ENCODE measurements at regions not wholly inside any gene's neighbourhood (a gene's known extent, or its start where the extent isn't known, plus 50 kb on each side); places are given as distances from the start of the nearest gene placed in this dataset.

DNA sequence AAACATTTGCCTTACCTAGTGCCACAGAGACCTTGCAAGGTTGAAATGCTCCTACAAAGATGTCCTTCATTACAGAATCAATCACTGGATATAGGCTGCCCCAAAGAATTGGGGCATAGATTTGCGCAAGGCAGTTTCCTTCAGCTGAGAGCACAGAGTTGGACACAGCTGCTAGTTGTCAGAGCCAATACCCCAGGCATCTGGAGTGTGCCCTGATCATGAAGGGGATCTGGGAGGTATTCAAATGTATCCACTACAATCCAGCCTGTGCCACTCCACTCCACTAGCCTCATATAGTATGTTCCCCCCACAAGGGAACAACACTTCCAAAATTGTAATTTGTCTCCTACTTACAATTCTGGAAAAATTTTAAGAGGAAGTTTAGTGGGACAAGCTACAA is 62.3 kb upstream of the ITPRID2 start:
- TF ChIP-seq, protein P1, sequence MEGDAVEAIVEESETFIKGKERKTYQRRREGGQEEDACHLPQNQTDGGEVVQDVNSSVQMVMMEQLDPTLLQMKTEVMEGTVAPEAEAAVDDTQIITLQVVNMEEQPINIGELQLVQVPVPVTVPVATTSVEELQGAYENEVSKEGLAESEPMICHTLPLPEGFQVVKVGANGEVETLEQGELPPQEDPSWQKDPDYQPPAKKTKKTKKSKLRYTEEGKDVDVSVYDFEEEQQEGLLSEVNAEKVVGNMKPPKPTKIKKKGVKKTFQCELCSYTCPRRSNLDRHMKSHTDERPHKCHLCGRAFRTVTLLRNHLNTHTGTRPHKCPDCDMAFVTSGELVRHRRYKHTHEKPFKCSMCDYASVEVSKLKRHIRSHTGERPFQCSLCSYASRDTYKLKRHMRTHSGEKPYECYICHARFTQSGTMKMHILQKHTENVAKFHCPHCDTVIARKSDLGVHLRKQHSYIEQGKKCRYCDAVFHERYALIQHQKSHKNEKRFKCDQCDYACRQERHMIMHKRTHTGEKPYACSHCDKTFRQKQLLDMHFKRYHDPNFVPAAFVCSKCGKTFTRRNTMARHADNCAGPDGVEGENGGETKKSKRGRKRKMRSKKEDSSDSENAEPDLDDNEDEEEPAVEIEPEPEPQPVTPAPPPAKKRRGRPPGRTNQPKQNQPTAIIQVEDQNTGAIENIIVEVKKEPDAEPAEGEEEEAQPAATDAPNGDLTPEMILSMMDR (conservative IDR thresholded peaks at IDR 0.05; ENCODE audit: low read depth, low read length) = no peak
- H3K4me3 ChIP-seq (ENCODE audit: low read depth, low read length) = no peak overlapping the region
- DNase-seq (ENCODE audit: low read depth) = no peak

DNA sequence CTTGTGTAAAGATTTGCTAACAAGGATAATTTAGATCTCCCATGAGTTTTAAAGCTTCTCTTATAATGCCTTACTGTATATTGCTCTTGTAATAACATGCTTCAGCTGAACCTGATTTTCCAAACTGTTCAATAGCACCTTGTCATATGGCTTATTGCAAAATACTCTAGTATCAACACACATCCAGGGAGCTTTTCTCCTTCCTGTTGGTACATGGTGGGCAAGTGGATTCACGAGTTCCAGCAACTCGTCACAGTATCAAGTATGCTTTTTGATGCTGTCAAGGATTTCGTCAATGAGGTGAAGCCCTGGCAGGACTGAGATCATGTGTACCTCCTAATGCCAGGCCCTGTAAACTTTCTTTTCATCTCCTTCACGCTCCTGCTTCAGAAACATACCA is 59.5 kb upstream of the ITPRID2 start:
- TF ChIP-seq, protein P1 (conservative IDR thresholded peaks at IDR 0.05; ENCODE audit: low read depth, low read length) = no peak
- H3K4me3 ChIP-seq (ENCODE audit: low read depth, low read length) = no peak overlapping the region
- DNase-seq (ENCODE audit: low read depth) = no peak

DNA sequence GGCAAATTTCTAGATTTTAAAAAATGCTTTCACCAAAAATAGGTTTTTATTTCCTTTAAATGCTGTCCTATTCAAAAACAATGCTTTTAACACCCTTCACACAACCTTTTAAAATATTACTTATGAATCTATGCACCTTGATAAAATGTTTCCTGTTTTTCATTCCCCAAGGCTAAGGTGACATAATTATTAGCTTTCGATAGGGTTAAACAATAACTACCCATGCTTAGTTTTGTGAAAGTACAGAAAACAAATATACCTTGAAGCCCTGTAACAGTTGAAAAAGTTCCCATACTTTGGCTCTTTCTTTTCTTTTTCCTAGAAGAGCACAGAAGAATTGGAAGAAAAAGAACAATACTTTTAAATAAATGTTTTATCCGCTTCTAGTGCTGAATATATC is 54.9 kb upstream of the ITPRID2 start:
- no peak for DNase-seq (ENCODE audit: low read depth)
- H3K4me3 ChIP-seq (ENCODE audit: low read depth, low read length) = no peak overlapping the region
- TF ChIP-seq, protein P1 (conservative IDR thresholded peaks at IDR 0.05; ENCODE audit: low read depth, low read length) = no peak

DNA sequence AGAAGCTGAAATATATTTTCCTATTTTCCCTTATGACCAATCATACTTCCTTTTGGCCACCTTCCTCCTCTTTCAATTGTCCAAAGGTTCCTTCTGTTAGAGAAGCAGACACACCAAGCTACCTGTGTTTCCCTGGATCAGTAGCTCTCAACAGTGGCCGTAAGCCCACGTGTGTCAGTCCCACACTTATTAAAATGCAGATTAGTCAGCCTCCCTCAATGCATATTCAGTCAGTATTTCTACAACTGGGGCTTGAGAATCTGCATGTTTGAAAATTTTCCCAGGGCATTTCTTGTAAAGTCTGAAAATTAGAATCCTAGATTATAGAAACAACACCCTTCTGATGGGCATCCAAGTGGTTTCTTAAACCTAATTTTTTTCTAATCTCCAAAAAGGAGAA is 54.0 kb upstream of the ITPRID2 start:
- DNase-seq (ENCODE audit: low read depth) = no peak
- TF ChIP-seq, protein P1 (conservative IDR thresholded peaks at IDR 0.05; ENCODE audit: low read depth, low read length) = no peak
- no peak overlapping the region for H3K4me3 ChIP-seq (ENCODE audit: low read depth, low read length)

DNA sequence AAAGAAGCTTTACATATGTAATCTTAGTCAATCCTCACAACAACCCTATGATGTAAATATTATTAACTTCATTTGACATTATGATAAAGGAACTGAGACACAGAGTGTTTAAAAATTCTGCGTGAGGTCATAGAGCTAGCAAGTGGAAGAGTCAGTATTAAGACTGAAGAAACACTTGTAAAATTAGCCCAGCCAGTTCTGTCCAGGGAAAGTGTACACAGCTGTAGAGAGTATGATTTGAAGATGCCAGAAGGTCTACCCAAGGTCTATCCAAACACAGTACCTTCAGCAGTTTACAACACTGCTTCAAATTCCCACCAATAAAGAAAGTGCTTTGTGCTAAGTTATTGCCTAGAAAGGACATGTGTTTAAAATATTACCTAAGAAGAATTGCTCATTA is 51.7 kb upstream of the ITPRID2 start:
- H3K4me3 ChIP-seq (ENCODE audit: low read depth, low read length) = no peak overlapping the region
- TF ChIP-seq, protein P1 (conservative IDR thresholded peaks at IDR 0.05; ENCODE audit: low read depth, low read length) = no peak
- no peak for DNase-seq (ENCODE audit: low read depth)

DNA sequence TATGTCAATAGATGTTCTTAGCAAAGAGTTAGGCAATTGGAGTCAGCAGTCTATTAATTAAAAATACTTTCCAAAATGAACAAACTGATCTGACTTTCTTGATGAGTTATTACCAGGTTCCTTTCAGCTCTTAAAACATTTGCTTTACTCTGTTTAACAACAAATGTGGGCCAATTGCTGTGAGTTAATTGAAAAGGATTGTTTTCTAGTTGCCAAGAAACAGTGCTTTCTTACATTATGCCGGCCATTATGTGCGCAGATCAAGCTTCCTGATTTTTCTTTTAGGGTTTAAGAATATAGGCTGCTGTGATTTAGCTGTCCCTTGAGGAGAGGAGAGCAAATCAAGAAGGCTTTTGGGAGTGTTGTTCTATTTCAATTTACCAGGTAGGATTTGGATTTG is 50.5 kb upstream of the ITPRID2 start:
- no peak for DNase-seq (ENCODE audit: low read depth)
- H3K4me3 ChIP-seq (ENCODE audit: low read depth, low read length) = no peak overlapping the region
- TF ChIP-seq, protein P1 (conservative IDR thresholded peaks at IDR 0.05; ENCODE audit: low read depth, low read length) = no peak

Measured in epithelial cell of proximal tubule (primary cell).